Chondrocyte (in vitro differentiated cells): ENCODE measurements at regions not wholly inside any gene's neighbourhood (a gene's known extent, or its start where the extent isn't known, plus 50 kb on each side); places are given as distances from the start of the nearest gene placed in this dataset.

Experiments used
- DNase-seq: peaks from one replicate; pipeline ENCODE4 v3.0.0; 2021; ENCODE audit warnings: mixed read lengths, low spot score
- H3K27ac Mint-ChIP-seq: one replicate; pipeline ENCODE4 v1.8.0; 2021; ENCODE audit warnings: mild to moderate bottlenecking, moderate library complexity, mixed read lengths; ENCODE audit not compliant: unreplicated experiment
- H3K27me3 Mint-ChIP-seq: 2 replicates; pipeline ENCODE4 v1.8.0; 2021; ENCODE audit warnings: low read depth, mixed read lengths
- H3K36me3 Mint-ChIP-seq: 2 replicates; pipeline ENCODE4 v1.8.0; 2021; ENCODE audit warnings: low read depth, mixed read lengths
- H3K4me1 Mint-ChIP-seq: 2 replicates; pipeline ENCODE4 v1.8.0; 2021; ENCODE audit warnings: low read depth, mild to moderate bottlenecking, mixed read lengths
- H3K4me3 Mint-ChIP-seq: one replicate; pipeline ENCODE4 v1.8.0; 2021; ENCODE audit warnings: mild to moderate bottlenecking, moderate library complexity, mixed read lengths; ENCODE audit not compliant: unreplicated experiment
- H3K9me3 Mint-ChIP-seq: 2 replicates; pipeline ENCODE4 v1.8.0; 2021; ENCODE audit warnings: low read depth, mixed read lengths
- TF ChIP-seq, protein P1 (sequence below): fragments of 200-600 bp; sonication (generic); IDR thresholded peaks from 2 replicates; pipeline ENCODE4 v1.5.0; 2021; ENCODE audit warnings: antibody characterized with exemption, mild to moderate bottlenecking, moderate library complexity

DNA sequence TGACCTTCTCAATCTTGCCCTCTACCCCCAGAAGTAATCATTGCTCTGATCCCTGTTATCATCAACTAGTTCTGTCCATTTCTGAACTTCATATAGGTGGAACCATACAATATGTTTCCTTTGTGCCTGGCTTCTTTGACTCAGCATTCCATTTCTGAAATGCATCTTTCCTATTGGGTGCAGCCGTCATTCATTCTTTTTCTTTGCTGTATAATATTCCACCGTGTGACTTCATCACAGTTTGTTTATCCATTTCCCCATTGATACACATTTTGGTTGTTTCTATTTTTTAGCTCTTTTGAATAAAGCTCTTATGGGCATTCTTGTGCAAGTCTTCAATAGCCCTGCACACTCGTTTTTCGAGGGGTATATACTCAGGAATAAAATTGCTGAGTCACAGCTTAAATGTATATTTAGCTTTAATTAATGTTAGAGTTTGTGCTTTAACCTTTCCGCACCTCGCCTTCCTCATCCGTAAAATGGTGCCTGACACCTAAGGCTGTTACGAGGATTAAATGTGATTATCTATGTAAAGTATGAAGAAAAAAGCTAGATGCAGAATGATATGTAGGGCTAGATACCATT, 491.6 kb downstream of the MIAT start:
- Mint-ChIP-seq H3K4me1 (peaks cover 22% of the 10 kb centered on the region), H3K36me3 (peaks cover 1% of the 10 kb centered on the region), H3K27me3 (no peaks in the 10 kb centered on the region), H3K4me3 (no peak overlapping the region), H3K27ac (no peak overlapping the region), H3K9me3 (peaks cover 8% of the 10 kb centered on the region)
- TF ChIP-seq, protein P1, sequence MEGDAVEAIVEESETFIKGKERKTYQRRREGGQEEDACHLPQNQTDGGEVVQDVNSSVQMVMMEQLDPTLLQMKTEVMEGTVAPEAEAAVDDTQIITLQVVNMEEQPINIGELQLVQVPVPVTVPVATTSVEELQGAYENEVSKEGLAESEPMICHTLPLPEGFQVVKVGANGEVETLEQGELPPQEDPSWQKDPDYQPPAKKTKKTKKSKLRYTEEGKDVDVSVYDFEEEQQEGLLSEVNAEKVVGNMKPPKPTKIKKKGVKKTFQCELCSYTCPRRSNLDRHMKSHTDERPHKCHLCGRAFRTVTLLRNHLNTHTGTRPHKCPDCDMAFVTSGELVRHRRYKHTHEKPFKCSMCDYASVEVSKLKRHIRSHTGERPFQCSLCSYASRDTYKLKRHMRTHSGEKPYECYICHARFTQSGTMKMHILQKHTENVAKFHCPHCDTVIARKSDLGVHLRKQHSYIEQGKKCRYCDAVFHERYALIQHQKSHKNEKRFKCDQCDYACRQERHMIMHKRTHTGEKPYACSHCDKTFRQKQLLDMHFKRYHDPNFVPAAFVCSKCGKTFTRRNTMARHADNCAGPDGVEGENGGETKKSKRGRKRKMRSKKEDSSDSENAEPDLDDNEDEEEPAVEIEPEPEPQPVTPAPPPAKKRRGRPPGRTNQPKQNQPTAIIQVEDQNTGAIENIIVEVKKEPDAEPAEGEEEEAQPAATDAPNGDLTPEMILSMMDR: no peak
- no peak for DNase-seq

DNA sequence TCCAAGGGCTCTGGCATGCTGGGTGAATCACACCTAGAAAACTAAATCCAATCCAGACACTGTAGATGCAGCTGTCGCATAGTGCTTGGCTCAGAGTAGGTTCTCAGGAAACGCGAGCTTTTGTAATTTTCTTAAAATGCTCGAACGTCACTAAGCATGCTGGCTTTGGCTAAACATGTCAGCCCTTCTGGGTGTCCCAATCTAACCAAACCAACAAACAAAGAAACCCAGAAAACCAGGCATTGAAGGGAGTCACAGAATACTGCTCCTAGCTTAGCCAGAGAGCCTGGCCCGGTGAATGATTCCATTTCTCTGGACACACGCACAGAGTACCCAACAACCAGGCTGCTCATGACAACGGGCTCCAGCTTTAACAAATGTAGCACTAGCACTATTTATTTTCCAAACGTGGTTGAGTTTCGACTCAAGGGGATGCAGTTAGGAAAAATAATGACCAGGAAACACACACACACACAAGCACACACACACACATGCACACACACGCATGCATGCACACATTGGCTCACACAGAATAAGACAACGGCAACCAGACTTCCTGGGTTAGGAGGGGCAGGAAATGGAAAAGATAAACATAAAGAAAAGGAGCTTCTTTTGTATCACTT, 492.6 kb downstream of the MIAT start:
- peaks cover 8% of the 10 kb centered on the region for H3K9me3 Mint-ChIP-seq
- H3K4me1 Mint-ChIP-seq: peaks cover 19% of the 10 kb centered on the region
- TF ChIP-seq, protein P1: no peak
- H3K36me3 Mint-ChIP-seq: no peaks in the 10 kb centered on the region
- no peak overlapping the region for H3K27ac Mint-ChIP-seq
- no peak overlapping the region for H3K4me3 Mint-ChIP-seq
- no peak for DNase-seq
- no peaks in the 10 kb centered on the region for H3K27me3 Mint-ChIP-seq

DNA sequence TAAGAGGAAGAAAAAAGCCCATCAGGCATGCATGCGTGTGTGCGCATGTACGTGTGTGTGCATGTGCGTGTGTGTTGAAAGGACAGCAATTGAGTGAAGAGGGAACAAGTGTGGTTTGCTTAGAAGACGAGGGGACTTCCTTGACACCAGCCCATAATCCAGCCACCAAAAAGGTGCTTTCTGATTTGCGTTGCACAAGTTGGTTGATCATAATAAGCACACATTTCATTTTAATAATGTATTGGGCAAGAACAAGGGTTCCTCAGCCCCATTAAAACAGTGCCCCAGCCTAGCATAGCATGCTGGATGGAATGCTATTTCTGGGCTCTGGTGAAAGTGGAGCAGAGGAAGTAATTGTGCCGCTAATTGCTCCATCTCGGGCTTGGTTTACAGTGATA, 493.2 kb downstream of the MIAT start:
- Mint-ChIP-seq H3K27ac (no peak overlapping the region), H3K4me1 (peaks cover 19% of the 10 kb centered on the region), H3K9me3 (peaks cover 8% of the 10 kb centered on the region), H3K4me3 (no peak overlapping the region), H3K36me3 (no peaks in the 10 kb centered on the region), H3K27me3 (no peaks in the 10 kb centered on the region)
- no peak for DNase-seq
- TF ChIP-seq, protein P1: no peak

DNA sequence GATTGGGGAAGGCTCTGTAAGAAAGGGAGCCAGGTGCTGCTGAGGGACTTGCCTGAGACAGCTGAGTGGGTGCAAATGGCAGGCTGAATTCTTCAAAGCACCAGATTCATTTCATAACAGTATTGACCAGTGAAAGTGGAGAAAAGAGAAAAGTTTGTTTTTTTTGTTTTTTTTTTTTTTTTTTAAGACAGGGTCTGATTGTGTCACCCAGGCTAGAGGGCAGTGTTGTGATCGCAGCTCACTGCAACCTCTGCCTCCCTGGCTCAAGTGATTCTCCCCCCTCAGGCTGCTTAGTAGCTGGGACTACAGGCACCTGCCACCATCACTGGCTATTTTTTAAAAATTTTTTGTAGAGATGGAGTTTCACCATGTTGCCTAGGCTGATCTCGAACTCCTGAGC, 494.0 kb downstream of the MIAT start:
- TF ChIP-seq, protein P1: peak; percentile 34
- H3K27me3 Mint-ChIP-seq: no peaks in the 10 kb centered on the region
- H3K9me3 Mint-ChIP-seq: peaks cover 8% of the 10 kb centered on the region
- no peak overlapping the region for H3K4me3 Mint-ChIP-seq
- DNase-seq: no peak
- H3K27ac Mint-ChIP-seq: no peak overlapping the region
- H3K36me3 Mint-ChIP-seq: no peaks in the 10 kb centered on the region
- H3K4me1 Mint-ChIP-seq: peaks cover 19% of the 10 kb centered on the region

DNA sequence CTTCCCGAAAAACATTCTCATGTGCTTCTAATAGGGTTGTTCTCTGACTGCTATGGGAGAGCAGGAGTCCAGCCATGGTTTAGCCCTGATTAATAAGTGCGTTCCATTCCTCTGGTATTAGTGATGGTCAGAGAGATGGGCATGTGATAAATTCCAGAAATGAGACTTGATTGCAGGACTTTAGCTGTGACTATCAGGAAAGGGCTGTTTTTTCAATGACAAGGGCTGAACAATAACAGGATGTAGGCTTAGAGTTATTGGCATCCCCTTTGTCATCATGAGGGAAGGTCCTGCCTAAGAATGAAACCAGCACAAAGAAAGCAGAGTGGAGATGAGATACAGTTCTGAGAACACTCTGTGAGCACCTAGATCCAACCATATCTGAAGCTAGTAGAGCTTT, 494.6 kb downstream of the MIAT start:
- H3K27ac Mint-ChIP-seq: no peak overlapping the region
- TF ChIP-seq, protein P1: no peak
- no peaks in the 10 kb centered on the region for H3K36me3 Mint-ChIP-seq
- H3K27me3 Mint-ChIP-seq: no peaks in the 10 kb centered on the region
- H3K4me3 Mint-ChIP-seq: no peak overlapping the region
- H3K9me3 Mint-ChIP-seq: peaks cover 8% of the 10 kb centered on the region
- DNase-seq: no peak
- peaks cover 15% of the 10 kb centered on the region for H3K4me1 Mint-ChIP-seq
